Activated CD8-positive, alpha-beta memory T cell treated with anti-CD3 and anti-CD28 coated beads, Interleukin-2, amount 10 ng/mL, durations not matched to agents 7 days and 5 days (primary cell): ENCODE measurements at regions not wholly inside any gene's neighbourhood (a gene's known extent, or its start where the extent isn't known, plus 50 kb on each side); places are given as distances from the start of the nearest gene placed in this dataset.
"Not testable (repeated sequence)": the region's sequence is repeated elsewhere in the genome, so short reads cannot be mapped to it uniquely, and the experiment has no call there.

Experiments used
- ATAC-seq: fragments of 150-1000 bp; cut with Tn5 transposase; one replicate; pipeline ENCODE4 v1.10.0; 2021; ENCODE audit warnings: moderate library complexity
- CTCF ChIA-PET: fragments of 350-600 bp; sonication (Branson Sonifier 250); formaldehyde crosslinking; loops from one replicate; lab custom pipeline; 2021; ENCODE audit warnings: antibody characterized with exemption; lab: Charles Lee
- DNase-seq: peaks from one replicate; pipeline ENCODE4 v3.0.0-alpha.2; 2020
- H3K27ac Mint-ChIP-seq: one replicate; pipeline ENCODE4 v1.8.0; 2021; ENCODE audit warnings: mild to moderate bottlenecking, mixed read lengths
- H3K27me3 Mint-ChIP-seq: one replicate; pipeline ENCODE4 v1.8.0; 2021; ENCODE audit warnings: mixed read lengths
- H3K36me3 Mint-ChIP-seq: one replicate; pipeline ENCODE4 v1.8.0; 2021; ENCODE audit warnings: mild to moderate bottlenecking, mixed read lengths
- H3K4me1 Mint-ChIP-seq: one replicate; pipeline ENCODE4 v1.8.0; 2021; ENCODE audit warnings: mixed read lengths
- H3K4me3 Mint-ChIP-seq: one replicate; pipeline ENCODE4 v1.8.0; 2021; ENCODE audit warnings: mild to moderate bottlenecking, moderate library complexity, mixed read lengths
- H3K9me3 Mint-ChIP-seq: one replicate; pipeline ENCODE4 v1.8.0; 2022; ENCODE audit warnings: low read depth, mixed read lengths

DNA sequence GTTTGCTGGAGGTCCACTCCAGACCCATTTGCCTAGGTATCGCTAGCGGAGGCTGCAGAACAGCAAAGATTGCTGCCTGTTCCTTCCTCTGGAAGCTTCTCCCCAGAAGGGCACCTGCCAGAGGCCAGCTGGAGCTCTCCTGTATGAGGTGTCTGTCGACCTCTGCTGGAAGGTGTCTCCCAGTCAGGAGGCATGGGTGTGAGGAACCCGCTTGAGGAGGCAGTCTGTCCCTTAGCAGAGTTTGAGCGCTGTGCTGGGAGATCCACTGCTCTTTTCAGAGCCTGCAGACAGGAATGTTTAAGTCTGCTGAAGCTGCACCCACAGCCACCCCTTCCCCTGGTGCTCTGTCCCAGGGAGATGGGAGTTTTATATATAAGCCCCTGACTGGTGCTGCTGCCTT is 335.0 kb upstream of the DNAJC19 start:
- H3K4me3 Mint-ChIP-seq, H3K27me3 Mint-ChIP-seq, CTCF ChIA-PET, H3K36me3 Mint-ChIP-seq, H3K9me3 Mint-ChIP-seq, H3K27ac Mint-ChIP-seq, ATAC-seq, H3K4me1 Mint-ChIP-seq, DNase-seq: not testable (repeated sequence)

DNA sequence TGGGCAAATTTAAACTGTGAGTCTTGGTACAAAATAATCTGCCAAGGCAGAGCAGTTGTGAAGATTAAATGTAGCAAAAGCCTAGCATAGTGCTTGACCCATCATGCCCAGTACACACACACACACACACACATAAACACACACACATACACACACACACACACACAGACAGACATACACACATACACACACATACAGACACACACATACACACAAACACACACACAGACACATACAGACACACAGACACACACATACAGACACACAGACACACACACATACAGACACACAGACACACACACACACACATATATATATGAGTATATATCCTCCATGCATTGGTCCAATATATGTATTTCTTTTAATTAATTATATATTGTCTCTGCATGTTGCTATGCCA is 328.8 kb upstream of the DNAJC19 start:
- Mint-ChIP-seq H3K4me1 (no peaks in the 10 kb centered on the region), H3K36me3 (no peaks in the 10 kb centered on the region), H3K27ac (no peak overlapping the region), H3K4me3 (no peak overlapping the region), H3K9me3 (peaks cover 2% of the 10 kb centered on the region), H3K27me3 (no peaks in the 10 kb centered on the region)
- DNase-seq (no peak), ATAC-seq (no peak)
- CTCF ChIA-PET, result no interaction called here

GRCh38 chr3:181317508-181317907 is 328.0 kb upstream of the DNAJC19 start:
- CTCF ChIA-PET, result no interaction called here
- H3K4me3 Mint-ChIP-seq, result no peak overlapping the region

GRCh38 chr3:181316482-181316881 is 326.9 kb upstream of the DNAJC19 start:
- no peak overlapping the region for H3K4me3 Mint-ChIP-seq
- ATAC-seq (no peak), DNase-seq (no peak)
- H3K4me1 Mint-ChIP-seq, result no peaks in the 10 kb centered on the region
- no peak overlapping the region for H3K27ac Mint-ChIP-seq
- no peaks in the 10 kb centered on the region for H3K9me3 Mint-ChIP-seq
- CTCF ChIA-PET, result no interaction called here
- H3K27me3 Mint-ChIP-seq, result no peaks in the 10 kb centered on the region
- no peaks in the 10 kb centered on the region for H3K36me3 Mint-ChIP-seq

More at GRCh38 chr3:181317508-181317907, 328.0 kb upstream of the DNAJC19 start:
- DNase-seq, result no peak
- Mint-ChIP-seq H3K4me1 (no peaks in the 10 kb centered on the region), H3K36me3 (no peaks in the 10 kb centered on the region), H3K27ac (no peak overlapping the region), H3K27me3 (no peaks in the 10 kb centered on the region), H3K9me3 (no peaks in the 10 kb centered on the region)
- ATAC-seq, result no peak

GRCh38 chr3:181313335-181313734 is 323.8 kb upstream of the DNAJC19 start:
- Mint-ChIP-seq H3K27me3 (no peaks in the 10 kb centered on the region), H3K4me1 (no peaks in the 10 kb centered on the region), H3K9me3 (no peaks in the 10 kb centered on the region), H3K4me3 (no peak overlapping the region), H3K36me3 (no peaks in the 10 kb centered on the region), H3K27ac (no peak overlapping the region)
- CTCF ChIA-PET, result no interaction called here
- ATAC-seq (no peak), DNase-seq (no peak)

DNA sequence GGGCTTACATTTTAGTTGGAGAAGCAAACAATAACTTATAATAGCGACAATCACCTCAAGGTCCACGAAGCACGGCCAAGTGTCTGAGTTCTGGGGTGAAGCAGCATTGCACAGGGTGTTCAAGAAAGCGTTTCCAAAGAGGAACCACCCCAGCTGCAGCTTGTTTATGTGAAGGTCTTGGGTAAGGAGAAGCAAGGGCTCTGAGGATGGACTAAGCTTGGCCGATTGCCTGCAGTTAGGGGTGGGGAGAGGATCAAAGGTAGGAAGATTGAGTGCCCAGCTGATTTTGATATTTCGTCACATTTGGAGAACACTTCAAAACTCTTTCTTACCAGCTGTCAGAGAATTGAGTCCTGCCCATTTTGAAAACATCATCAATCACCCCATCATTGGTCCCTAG is 321.6 kb upstream of the DNAJC19 start:
- CTCF ChIA-PET, result no interaction called here
- Mint-ChIP-seq H3K27me3 (no peaks in the 10 kb centered on the region), H3K4me3 (no peak overlapping the region), H3K4me1 (no peaks in the 10 kb centered on the region), H3K36me3 (no peaks in the 10 kb centered on the region), H3K27ac (no peak overlapping the region), H3K9me3 (no peaks in the 10 kb centered on the region)
- ATAC-seq (no peak), DNase-seq (no peak)

GRCh38 chr3:181302960-181303359 is 313.4 kb upstream of the DNAJC19 start:
- no peaks in the 10 kb centered on the region for H3K9me3 Mint-ChIP-seq
- CTCF ChIA-PET, result no interaction called here
- no peak for DNase-seq
- no peak for ATAC-seq
- H3K36me3 Mint-ChIP-seq, result no peaks in the 10 kb centered on the region
- no peaks in the 10 kb centered on the region for H3K4me1 Mint-ChIP-seq
- H3K27ac Mint-ChIP-seq, result no peak overlapping the region
- no peaks in the 10 kb centered on the region for H3K27me3 Mint-ChIP-seq
- H3K4me3 Mint-ChIP-seq, result no peak overlapping the region

DNA sequence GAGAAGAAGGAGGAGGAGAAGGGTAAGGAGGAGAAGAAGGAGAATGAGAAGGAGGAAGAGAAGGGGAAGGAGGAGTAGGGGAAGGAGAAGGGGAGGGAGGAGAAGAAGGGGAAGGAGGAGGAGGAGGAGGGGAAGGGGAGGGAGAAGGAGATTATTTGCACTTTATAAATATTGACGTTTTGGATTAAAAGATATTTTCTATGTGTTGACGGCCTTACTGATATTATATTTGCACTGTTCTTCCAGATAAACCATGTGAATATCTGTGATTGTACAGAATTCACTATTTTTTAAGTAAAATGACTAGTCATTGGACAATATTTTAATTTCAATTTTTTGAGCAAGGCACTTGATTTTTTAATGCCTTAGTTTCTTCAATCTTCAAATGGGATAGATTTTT is 310.5 kb upstream of the DNAJC19 start:
- H3K4me3 Mint-ChIP-seq, result no peak overlapping the region
- no peaks in the 10 kb centered on the region for H3K36me3 Mint-ChIP-seq
- no peaks in the 10 kb centered on the region for H3K27me3 Mint-ChIP-seq
- no peak for DNase-seq
- no peaks in the 10 kb centered on the region for H3K4me1 Mint-ChIP-seq
- CTCF ChIA-PET, result no interaction called here
- H3K9me3 Mint-ChIP-seq, result no peaks in the 10 kb centered on the region
- no peak overlapping the region for H3K27ac Mint-ChIP-seq
- no peak for ATAC-seq

DNA sequence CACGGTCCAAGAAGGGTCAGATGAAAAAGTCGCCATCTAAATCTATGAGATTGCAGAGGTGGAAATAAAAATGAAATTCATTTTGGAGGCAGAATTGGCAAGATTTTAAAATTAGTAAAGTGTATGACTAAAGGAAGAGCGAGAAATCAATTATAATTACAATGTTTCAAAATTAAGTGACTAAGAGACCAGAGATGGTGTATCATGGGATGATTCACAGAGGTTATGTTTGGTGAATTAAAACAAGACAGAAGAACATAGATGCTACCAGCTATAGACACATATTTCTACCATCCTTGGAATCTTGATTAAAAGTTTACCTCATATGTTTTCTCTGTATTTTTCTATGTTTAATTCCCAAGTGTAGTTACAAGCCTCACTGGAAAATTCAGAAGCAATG is 308.9 kb upstream of the DNAJC19 start:
- DNase-seq, result no peak
- no peak for ATAC-seq
- no peaks in the 10 kb centered on the region for H3K4me1 Mint-ChIP-seq
- H3K27ac Mint-ChIP-seq, result no peak overlapping the region
- H3K27me3 Mint-ChIP-seq, result no peaks in the 10 kb centered on the region
- no peak overlapping the region for H3K4me3 Mint-ChIP-seq
- H3K36me3 Mint-ChIP-seq, result no peaks in the 10 kb centered on the region
- CTCF ChIA-PET, result interaction anchor here (1.0 kb wide), 1 partner anchor 10 kb away, joined by 3 read pairs; no protein-coding TSS in a partner anchor
- H3K9me3 Mint-ChIP-seq, result no peaks in the 10 kb centered on the region

- H3K36me3 Mint-ChIP-seq, result no peaks in the 10 kb centered on the region
- H3K27me3 Mint-ChIP-seq, result no peaks in the 10 kb centered on the region
- CTCF ChIA-PET, result no interaction called here
- no peak overlapping the region for H3K27ac Mint-ChIP-seq
- no peaks in the 10 kb centered on the region for H3K9me3 Mint-ChIP-seq
- ATAC-seq, result peak; percentile 60
- peaks cover 7% of the 10 kb centered on the region for H3K4me1 Mint-ChIP-seq
- H3K4me3 Mint-ChIP-seq, result no peak overlapping the region
- DNase-seq, result no peak
Observed at GRCh38 chr3:181292984-181293383, 303.4 kb upstream of the DNAJC19 start.

- Mint-ChIP-seq H3K36me3 (no peaks in the 10 kb centered on the region), H3K4me3 (no peak overlapping the region), H3K27me3 (no peaks in the 10 kb centered on the region), H3K27ac (no peak overlapping the region), H3K9me3 (no peaks in the 10 kb centered on the region), H3K4me1 (peaks cover 7% of the 10 kb centered on the region)
- CTCF ChIA-PET, result no interaction called here
- DNase-seq (no peak), ATAC-seq (no peak)
Observed at GRCh38 chr3:181290941-181291340, 301.4 kb upstream of the DNAJC19 start.

- no peaks in the 10 kb centered on the region for H3K9me3 Mint-ChIP-seq
- CTCF ChIA-PET, result interaction anchor here (1.1 kb wide), 1 partner anchor 8 kb away, joined by 3 read pairs; no protein-coding TSS in a partner anchor
- ATAC-seq, result no peak
- H3K27me3 Mint-ChIP-seq, result no peaks in the 10 kb centered on the region
- peaks cover 7% of the 10 kb centered on the region for H3K4me1 Mint-ChIP-seq
- H3K36me3 Mint-ChIP-seq, result no peaks in the 10 kb centered on the region
- no peak for DNase-seq
- H3K4me3 Mint-ChIP-seq, result no peak overlapping the region
- no peak overlapping the region for H3K27ac Mint-ChIP-seq
Observed at GRCh38 chr3:181289306-181289705, 299.8 kb upstream of the DNAJC19 start.

- no peak overlapping the region for H3K4me3 Mint-ChIP-seq
- ATAC-seq, result no peak
Observed at GRCh38 chr3:181288145-181288544, 298.6 kb upstream of the DNAJC19 start.

GRCh38 chr3:181279239-181279565 is 289.7 kb upstream of the DNAJC19 start:
- ATAC-seq (no peak), DNase-seq (no peak)
- CTCF ChIA-PET, result no interaction called here
- no peaks in the 10 kb centered on the region for H3K9me3 Mint-ChIP-seq
- no peaks in the 10 kb centered on the region for H3K4me1 Mint-ChIP-seq
- no peak overlapping the region for H3K27ac Mint-ChIP-seq
- no peak overlapping the region for H3K4me3 Mint-ChIP-seq
- H3K27me3 Mint-ChIP-seq, result peaks cover 3% of the 10 kb centered on the region
- H3K36me3 Mint-ChIP-seq, result no peaks in the 10 kb centered on the region

More at GRCh38 chr3:181288145-181288544, 298.6 kb upstream of the DNAJC19 start:
- Mint-ChIP-seq H3K36me3 (no peaks in the 10 kb centered on the region), H3K27me3 (no peaks in the 10 kb centered on the region), H3K9me3 (no peaks in the 10 kb centered on the region), H3K27ac (no peak overlapping the region), H3K4me1 (peaks cover 5% of the 10 kb centered on the region)
- no peak for DNase-seq
- CTCF ChIA-PET, result interaction anchor here (1.1 kb wide), 1 partner anchor 10 kb away, joined by 3 read pairs; no protein-coding TSS in a partner anchor
